ENCODE measurements at regions not wholly inside any gene's neighbourhood (a gene's known extent, or its start where the extent isn't known, plus 50 kb on each side); places are given as distances from the start of the nearest gene placed in this dataset.

DNA sequence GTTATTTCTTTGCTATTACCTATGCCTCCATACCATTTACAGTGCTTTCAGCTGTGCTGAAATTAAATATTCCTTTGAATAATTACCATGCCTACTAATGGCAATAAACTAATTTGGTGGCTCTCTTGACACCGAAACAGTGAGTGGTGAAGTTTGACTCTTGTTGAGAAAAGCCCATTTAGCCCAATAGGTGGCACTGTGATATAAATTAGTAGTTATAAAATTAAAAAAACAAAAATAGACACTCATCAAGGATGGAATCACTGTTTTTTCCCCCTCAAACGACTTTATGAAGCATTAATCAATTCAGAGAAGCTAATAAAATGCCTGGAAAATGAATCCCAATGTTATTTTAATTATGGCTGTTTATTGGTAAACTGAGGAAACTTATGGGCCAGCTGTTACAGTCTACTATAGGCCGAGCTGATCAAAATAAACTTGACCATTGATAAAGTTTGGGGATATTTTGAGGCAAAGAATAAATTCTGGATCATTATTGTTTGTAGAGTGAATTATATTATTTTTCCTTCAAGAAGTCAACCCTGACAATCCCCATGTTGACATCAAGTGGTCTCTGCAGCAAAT is 339.6 kb downstream of the TRIB2 start:
- Histone ChIP-seq H2AFZ (ENCODE audit: low read depth, low read length, severe bottlenecking) (no peak overlapping the region), H3K27ac (ENCODE audit: low read depth, low read length) (no peak overlapping the region), H4K20me1 (ENCODE audit: low read depth, low read length) (no peaks in the 10 kb centered on the region), H3K9me3 (ENCODE audit: insufficient read depth, low read length) (no peaks in the 10 kb centered on the region), H3F3A (ENCODE audit: insufficient read depth) (no peaks in the 10 kb centered on the region), H3K79me2 (ENCODE audit: insufficient read depth, low read length) (no peaks in the 10 kb centered on the region), H3K36me3 (ENCODE audit: low read length) (no peaks in the 10 kb centered on the region), H3K9ac (ENCODE audit: low read length) (no peak overlapping the region), H3K4me2 (ENCODE audit: low read depth, low read length, poor library complexity, severe bottlenecking) (no peak overlapping the region), H3K9me2 (replicated peaks; ENCODE audit: insufficient read depth, low read length) (no peaks in the 10 kb centered on the region), H3K27me3 (ENCODE audit: low read length) (0 out of 2 replicates have a peak, but pooled peaks cover 4% of the 10 kb centered on the region), H3K4me3 (ENCODE audit: insufficient read depth, low read length, poor library complexity, severe bottlenecking) (no peak overlapping the region)
- TF ChIP-seq, protein P1, sequence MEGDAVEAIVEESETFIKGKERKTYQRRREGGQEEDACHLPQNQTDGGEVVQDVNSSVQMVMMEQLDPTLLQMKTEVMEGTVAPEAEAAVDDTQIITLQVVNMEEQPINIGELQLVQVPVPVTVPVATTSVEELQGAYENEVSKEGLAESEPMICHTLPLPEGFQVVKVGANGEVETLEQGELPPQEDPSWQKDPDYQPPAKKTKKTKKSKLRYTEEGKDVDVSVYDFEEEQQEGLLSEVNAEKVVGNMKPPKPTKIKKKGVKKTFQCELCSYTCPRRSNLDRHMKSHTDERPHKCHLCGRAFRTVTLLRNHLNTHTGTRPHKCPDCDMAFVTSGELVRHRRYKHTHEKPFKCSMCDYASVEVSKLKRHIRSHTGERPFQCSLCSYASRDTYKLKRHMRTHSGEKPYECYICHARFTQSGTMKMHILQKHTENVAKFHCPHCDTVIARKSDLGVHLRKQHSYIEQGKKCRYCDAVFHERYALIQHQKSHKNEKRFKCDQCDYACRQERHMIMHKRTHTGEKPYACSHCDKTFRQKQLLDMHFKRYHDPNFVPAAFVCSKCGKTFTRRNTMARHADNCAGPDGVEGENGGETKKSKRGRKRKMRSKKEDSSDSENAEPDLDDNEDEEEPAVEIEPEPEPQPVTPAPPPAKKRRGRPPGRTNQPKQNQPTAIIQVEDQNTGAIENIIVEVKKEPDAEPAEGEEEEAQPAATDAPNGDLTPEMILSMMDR (IDR thresholded peaks at IDR 0.05; ENCODE audit: insufficient read depth, low read length, poor library complexity, severe bottlenecking) = peak; percentile 26
- TF ChIP-seq EZH2phosphoT487 (conservative IDR thresholded peaks at IDR 0.05; ENCODE audit: low read length) = no peak

DNA sequence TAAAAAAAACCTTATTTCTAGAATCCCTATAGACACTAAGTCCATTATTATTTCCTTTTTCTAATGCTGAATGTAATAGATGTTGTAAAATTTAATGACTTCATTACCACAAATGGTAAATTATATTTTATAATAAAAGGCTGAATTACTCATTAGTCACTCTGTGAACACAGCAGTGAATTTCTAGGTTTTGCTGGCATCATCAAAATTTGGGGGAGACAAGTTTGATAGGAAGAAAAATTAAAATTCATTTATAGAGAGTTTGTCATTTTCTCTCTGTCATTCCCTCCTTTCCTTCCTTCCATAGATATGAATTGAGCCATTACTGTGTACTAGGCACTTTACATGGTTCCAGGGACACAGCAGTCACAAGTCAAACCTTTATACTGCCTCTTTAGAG is 340.9 kb downstream of the TRIB2 start:
- Histone ChIP-seq H3F3A (ENCODE audit: insufficient read depth) (no peaks in the 10 kb centered on the region), H3K9ac (ENCODE audit: low read length) (no peak overlapping the region), H3K4me2 (ENCODE audit: low read depth, low read length, poor library complexity, severe bottlenecking) (no peak overlapping the region), H3K79me2 (ENCODE audit: insufficient read depth, low read length) (no peaks in the 10 kb centered on the region), H3K9me2 (replicated peaks; ENCODE audit: insufficient read depth, low read length) (no peaks in the 10 kb centered on the region), H4K20me1 (ENCODE audit: low read depth, low read length) (no peaks in the 10 kb centered on the region), H3K4me3 (ENCODE audit: insufficient read depth, low read length, poor library complexity, severe bottlenecking) (no peak overlapping the region), H3K27ac (ENCODE audit: low read depth, low read length) (no peak overlapping the region), H3K9me3 (ENCODE audit: insufficient read depth, low read length) (no peaks in the 10 kb centered on the region), H3K27me3 (ENCODE audit: low read length) (0 out of 2 replicates have a peak, but pooled peaks cover 4% of the 10 kb centered on the region), H3K36me3 (ENCODE audit: low read length) (no peaks in the 10 kb centered on the region), H2AFZ (ENCODE audit: low read depth, low read length, severe bottlenecking) (no peak overlapping the region)
- TF ChIP-seq, protein P1 (IDR thresholded peaks at IDR 0.05; ENCODE audit: insufficient read depth, low read length, poor library complexity, severe bottlenecking) = no peak
- TF ChIP-seq EZH2phosphoT487 (conservative IDR thresholded peaks at IDR 0.05; ENCODE audit: low read length) = no peak

DNA sequence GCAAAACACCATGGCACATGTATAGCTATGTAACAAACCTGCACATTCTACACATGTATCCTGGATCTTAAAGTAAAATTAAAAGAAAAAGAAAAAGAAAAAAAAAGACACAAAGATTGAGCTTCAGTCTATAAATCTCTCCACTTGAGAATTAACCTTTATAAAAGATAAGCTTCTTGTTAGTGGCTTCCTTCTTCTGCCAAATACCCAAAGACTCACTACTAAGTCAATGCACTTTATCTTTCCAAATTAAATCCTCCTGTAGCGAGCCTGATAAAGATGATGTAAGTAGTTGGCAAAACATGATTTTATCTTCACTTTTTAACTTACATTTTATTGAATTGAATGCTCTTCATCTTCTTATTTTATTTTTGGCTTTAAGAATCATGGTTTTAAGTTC is 349.9 kb downstream of the TRIB2 start:
- no peak for TF ChIP-seq EZH2phosphoT487 (conservative IDR thresholded peaks at IDR 0.05; ENCODE audit: low read length)
- TF ChIP-seq, protein P1 (IDR thresholded peaks at IDR 0.05; ENCODE audit: insufficient read depth, low read length, poor library complexity, severe bottlenecking) = no peak
- H3K9me3 ChIP-seq (ENCODE audit: insufficient read depth, low read length) = no peaks in the 10 kb centered on the region

More for the DNA sequence above, 349.9 kb downstream of the TRIB2 start:
- H3K4me2 ChIP-seq (ENCODE audit: low read depth, low read length, poor library complexity, severe bottlenecking) = no peak overlapping the region
- no peaks in the 10 kb centered on the region for H3K9me2 ChIP-seq (replicated peaks; ENCODE audit: insufficient read depth, low read length)
- H3K36me3 ChIP-seq (ENCODE audit: low read length) = no peaks in the 10 kb centered on the region
- H3F3A ChIP-seq (ENCODE audit: insufficient read depth) = no peaks in the 10 kb centered on the region
- H2AFZ ChIP-seq (ENCODE audit: low read depth, low read length, severe bottlenecking) = no peak overlapping the region
- H3K4me3 ChIP-seq (ENCODE audit: insufficient read depth, low read length, poor library complexity, severe bottlenecking) = no peak overlapping the region
- no peaks in the 10 kb centered on the region for H4K20me1 ChIP-seq (ENCODE audit: low read depth, low read length)
- no peak overlapping the region for H3K9ac ChIP-seq (ENCODE audit: low read length)
- no peaks in the 10 kb centered on the region for H3K27me3 ChIP-seq (ENCODE audit: low read length)
- H3K79me2 ChIP-seq (ENCODE audit: insufficient read depth, low read length) = no peaks in the 10 kb centered on the region
- H3K27ac ChIP-seq (ENCODE audit: low read depth, low read length) = no peak overlapping the region
